NCI-H1436 treated with DMSO at 0.1 percent for 48 hours (cell line): ENCODE measurements at regions not wholly inside any gene's neighbourhood (a gene's known extent, or its start where the extent isn't known, plus 50 kb on each side); places are given as distances from the start of the nearest gene placed in this dataset.

Experiments
- DNase-seq: peaks from one replicate; lab custom pipeline; 2025; lab: John Stamatoyannopoulos, UW

DNA sequence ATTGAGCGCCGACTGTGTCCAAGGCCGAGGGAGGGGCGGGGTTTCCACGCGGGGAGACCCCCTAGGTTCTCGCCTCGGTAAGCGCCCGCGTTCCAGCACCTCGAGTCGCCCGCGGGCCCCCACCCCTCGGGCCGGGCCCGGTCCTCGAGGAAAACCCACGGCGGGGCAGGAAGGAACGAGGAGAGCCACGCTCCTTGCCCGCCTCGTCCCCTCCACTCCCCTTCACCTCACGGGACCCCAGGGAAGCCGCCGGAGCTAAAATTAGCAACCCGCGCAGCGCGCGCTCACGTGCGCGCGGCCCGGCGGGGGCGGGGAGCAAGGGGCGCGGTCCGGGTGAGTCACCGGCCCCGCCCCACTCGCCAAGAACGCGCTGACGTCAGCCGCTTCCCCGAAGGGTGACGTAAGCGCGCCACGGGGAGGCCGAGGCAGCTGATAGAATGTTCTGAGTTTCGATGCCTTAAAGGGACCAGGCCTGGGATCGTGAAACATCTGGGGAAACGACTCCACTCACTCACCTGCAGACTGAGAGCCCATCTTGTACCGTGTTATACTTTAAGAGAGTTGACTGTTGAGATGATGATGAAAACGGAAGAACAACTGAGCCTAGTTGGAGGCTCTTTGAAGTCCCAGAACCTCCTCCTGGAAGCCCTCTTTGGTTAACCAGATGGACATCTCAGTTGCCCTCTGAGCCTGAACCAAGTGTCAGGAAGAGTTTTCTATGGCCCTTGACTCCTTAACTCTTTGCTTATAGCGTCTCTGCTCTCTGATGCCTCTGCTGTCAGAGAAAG, 49.7 kb upstream of the ATF3 start:
- DNase-seq = peak; percentile 54
